B cell (primary cell): ENCODE measurements at regions not wholly inside any gene's neighbourhood (a gene's known extent, or its start where the extent isn't known, plus 50 kb on each side); places are given as distances from the start of the nearest gene placed in this dataset.

Source experiments
- EZH2 ChIP-seq: IDR thresholded peaks from 2 replicates; pipeline ENCODE4 v1.6.1; 2012; ENCODE audit warnings: borderline replicate concordance, low read depth, mild to moderate bottlenecking, moderate library complexity, low read length; ENCODE audit not compliant: insufficient read depth, poor library complexity, severe bottlenecking
- TF ChIP-seq, protein P1 (sequence below): fragments of 200-600 bp; IDR thresholded peaks from one replicate; pipeline ENCODE4 v1.8.0; 2022; ENCODE audit warnings: antibody characterized with exemption, mild to moderate bottlenecking

DNA sequence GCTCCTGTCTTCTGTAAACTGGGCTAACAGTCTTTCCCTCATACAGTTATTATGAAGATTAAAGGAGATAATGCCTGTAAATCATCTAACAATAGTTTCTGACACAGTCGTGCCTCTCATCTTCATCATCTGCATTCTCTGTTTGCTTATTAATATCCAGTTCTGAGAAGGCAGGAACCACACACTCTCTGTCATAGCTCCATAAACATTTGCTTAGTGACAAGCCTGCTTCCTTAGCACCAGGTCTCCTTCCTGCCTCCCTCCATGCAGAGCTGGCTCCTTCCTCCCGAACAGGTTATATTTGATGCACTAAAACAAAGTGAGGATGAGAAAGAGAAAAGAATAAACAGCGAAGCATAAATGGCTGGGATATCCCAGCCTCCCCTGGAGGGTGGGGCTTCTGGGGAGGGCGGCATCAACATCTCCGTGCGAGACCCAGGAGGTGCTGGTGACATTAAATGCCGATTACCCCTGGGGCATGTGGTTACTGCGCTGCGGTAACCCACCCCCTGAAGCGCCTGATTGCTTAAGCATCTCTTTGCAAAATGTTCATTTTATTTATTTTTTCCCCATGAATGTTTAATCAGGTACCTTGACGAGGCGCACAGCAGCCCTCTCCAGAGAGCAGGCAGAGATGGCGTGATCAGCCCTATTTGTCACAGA is 404.9 kb downstream of the NXPE2 start:
- TF ChIP-seq, protein P1, sequence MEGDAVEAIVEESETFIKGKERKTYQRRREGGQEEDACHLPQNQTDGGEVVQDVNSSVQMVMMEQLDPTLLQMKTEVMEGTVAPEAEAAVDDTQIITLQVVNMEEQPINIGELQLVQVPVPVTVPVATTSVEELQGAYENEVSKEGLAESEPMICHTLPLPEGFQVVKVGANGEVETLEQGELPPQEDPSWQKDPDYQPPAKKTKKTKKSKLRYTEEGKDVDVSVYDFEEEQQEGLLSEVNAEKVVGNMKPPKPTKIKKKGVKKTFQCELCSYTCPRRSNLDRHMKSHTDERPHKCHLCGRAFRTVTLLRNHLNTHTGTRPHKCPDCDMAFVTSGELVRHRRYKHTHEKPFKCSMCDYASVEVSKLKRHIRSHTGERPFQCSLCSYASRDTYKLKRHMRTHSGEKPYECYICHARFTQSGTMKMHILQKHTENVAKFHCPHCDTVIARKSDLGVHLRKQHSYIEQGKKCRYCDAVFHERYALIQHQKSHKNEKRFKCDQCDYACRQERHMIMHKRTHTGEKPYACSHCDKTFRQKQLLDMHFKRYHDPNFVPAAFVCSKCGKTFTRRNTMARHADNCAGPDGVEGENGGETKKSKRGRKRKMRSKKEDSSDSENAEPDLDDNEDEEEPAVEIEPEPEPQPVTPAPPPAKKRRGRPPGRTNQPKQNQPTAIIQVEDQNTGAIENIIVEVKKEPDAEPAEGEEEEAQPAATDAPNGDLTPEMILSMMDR = no peak
- TF ChIP-seq EZH2 = no peak
